HEK293T (cell line): ENCODE measurements at regions not wholly inside any gene's neighbourhood (a gene's known extent, or its start where the extent isn't known, plus 50 kb on each side); places are given as distances from the start of the nearest gene placed in this dataset.

Experiments
- FOXM1 ChIP-seq: fragments of 450-650 bp; IDR thresholded peaks from 2 replicates; pipeline ENCODE4 v1.6.1; 2017; ENCODE audit warnings: mild to moderate bottlenecking, borderline replicate concordance
- HDGF ChIP-seq: fragments of 450-650 bp; IDR thresholded peaks from 2 replicates; pipeline ENCODE4 v1.6.1; 2017; ENCODE audit warnings: antibody characterized with exemption, borderline replicate concordance
- SUZ12 ChIP-seq: fragments of 450-650 bp; IDR thresholded peaks from 2 replicates; pipeline ENCODE4 v1.6.1; 2016; ENCODE audit warnings: mild to moderate bottlenecking
- TF ChIP-seq, protein P1 (sequence below): fragments of 450-650 bp; IDR thresholded peaks from 2 replicates; pipeline ENCODE4 v1.6.1; 2016

DNA sequence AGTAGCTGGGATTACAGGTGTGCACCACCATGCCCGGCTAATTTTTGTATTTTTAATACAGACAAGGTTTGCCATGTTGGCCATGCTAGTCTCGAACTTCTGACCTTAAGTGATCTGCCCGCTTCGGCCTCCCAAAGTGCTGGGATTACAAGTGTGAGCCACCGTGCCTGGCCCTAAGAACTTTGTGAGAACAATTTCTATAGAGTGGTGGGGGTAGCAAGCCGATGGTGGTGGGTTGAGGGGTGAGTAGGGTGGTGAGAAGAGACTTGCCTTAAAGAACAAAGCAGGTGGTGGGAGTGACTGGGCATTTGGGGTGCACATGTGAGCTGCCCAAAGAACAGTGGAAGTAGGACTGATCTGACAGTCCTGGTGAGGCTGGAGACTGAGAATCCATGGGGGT lies 76.0 kb upstream of the ASB18 start:
- TF ChIP-seq, protein P1, sequence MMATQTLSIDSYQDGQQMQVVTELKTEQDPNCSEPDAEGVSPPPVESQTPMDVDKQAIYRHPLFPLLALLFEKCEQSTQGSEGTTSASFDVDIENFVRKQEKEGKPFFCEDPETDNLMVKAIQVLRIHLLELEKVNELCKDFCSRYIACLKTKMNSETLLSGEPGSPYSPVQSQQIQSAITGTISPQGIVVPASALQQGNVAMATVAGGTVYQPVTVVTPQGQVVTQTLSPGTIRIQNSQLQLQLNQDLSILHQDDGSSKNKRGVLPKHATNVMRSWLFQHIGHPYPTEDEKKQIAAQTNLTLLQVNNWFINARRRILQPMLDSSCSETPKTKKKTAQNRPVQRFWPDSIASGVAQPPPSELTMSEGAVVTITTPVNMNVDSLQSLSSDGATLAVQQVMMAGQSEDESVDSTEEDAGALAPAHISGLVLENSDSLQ = no peak
- TF ChIP-seq SUZ12 (no peak), HDGF (no peak), FOXM1 (no peak)
